HG03060 (cell line): ENCODE measurements at regions not wholly inside any gene's neighbourhood (a gene's known extent, or its start where the extent isn't known, plus 50 kb on each side); places are given as distances from the start of the nearest gene placed in this dataset.

ENCODE experiments used
- ATAC-seq: cut with Tn5 transposase; IDR thresholded peaks from one replicate; pipeline ENCODE4 v1.9.1; 2021; ENCODE audit warnings: low read depth, moderate number of reproducible peaks; ENCODE audit not compliant: unreplicated experiment

GRCh38 chr20:20835897-20836296 is 123.5 kb upstream of the RALGAPA2 start:
- no peak for ATAC-seq

GRCh38 chr20:20834008-20834407 is 121.6 kb upstream of the RALGAPA2 start:
- ATAC-seq: no peak

- ATAC-seq: no peak
Measured at GRCh38 chr20:20832715-20833114, 120.3 kb upstream of the RALGAPA2 start.

GRCh38 chr20:20831794-20832193 is 119.3 kb upstream of the RALGAPA2 start:
- no peak for ATAC-seq

- no peak for ATAC-seq
Measured at GRCh38 chr20:20829681-20830080, 117.2 kb upstream of the RALGAPA2 start.

GRCh38 chr20:20827992-20828597 is 115.7 kb upstream of the RALGAPA2 start:
- no peak for ATAC-seq

GRCh38 chr20:20824924-20825584 is 112.6 kb upstream of the RALGAPA2 start:
- no peak for ATAC-seq

GRCh38 chr20:20823476-20823881 is 111.0 kb upstream of the RALGAPA2 start:
- no peak for ATAC-seq

- no peak for ATAC-seq
Measured at GRCh38 chr20:20821484-20822260, 109.2 kb upstream of the RALGAPA2 start.

GRCh38 chr20:20820785-20821483 is 108.5 kb upstream of the RALGAPA2 start:
- ATAC-seq: no peak

- ATAC-seq: no peak
Measured at GRCh38 chr20:20820104-20820503, 107.7 kb upstream of the RALGAPA2 start.

- ATAC-seq: no peak
Measured at GRCh38 chr20:20816969-20817755, 104.7 kb upstream of the RALGAPA2 start.

GRCh38 chr20:20815711-20816455 is 103.4 kb upstream of the RALGAPA2 start:
- ATAC-seq: no peak

- no peak for ATAC-seq
Measured at GRCh38 chr20:20814685-20815084, 102.2 kb upstream of the RALGAPA2 start.

- no peak for ATAC-seq
Measured at GRCh38 chr20:20812136-20812535, 99.7 kb upstream of the RALGAPA2 start.

- ATAC-seq: no peak
Measured at GRCh38 chr20:20808016-20808415, 95.6 kb upstream of the RALGAPA2 start.

GRCh38 chr20:20806121-20807095 is 94.0 kb upstream of the RALGAPA2 start:
- ATAC-seq: no peak

GRCh38 chr20:20803011-20803410 is 90.6 kb upstream of the RALGAPA2 start:
- ATAC-seq: no peak
